LNCAP (cell line): ENCODE measurements at regions not wholly inside any gene's neighbourhood (a gene's known extent, or its start where the extent isn't known, plus 50 kb on each side); places are given as distances from the start of the nearest gene placed in this dataset.

Experiments
- TF ChIP-seq, protein P1 (sequence below): fragments of 450-650 bp; IDR thresholded peaks from 2 replicates; pipeline ENCODE4 v1.5.1; 2017; ENCODE audit warnings: mild to moderate bottlenecking

DNA sequence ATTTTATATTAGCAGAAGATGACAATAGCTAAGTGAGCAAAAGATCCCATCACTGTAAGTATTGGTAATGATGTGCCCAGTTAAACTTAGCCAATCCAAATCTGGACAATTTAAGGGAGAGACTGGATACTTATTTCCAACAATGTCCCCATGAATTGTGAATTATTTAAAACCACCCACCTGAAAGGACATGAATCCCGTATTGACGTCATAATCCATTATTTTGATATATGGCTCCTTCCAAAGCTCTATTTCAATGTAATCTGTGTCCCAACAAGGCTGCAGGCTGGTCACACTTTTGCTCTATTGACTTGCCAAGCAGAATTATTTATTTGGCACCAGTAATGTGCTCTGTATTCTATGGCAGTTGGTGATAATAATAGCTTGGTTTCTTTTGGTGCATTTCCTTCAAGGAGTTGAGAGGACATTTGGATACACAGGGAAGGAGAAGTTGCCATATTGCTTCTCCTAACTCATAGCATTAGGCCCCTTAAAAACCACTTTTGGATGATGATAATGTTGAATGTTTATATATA, 157.2 kb downstream of the NMUR2 start:
- TF ChIP-seq, protein P1, sequence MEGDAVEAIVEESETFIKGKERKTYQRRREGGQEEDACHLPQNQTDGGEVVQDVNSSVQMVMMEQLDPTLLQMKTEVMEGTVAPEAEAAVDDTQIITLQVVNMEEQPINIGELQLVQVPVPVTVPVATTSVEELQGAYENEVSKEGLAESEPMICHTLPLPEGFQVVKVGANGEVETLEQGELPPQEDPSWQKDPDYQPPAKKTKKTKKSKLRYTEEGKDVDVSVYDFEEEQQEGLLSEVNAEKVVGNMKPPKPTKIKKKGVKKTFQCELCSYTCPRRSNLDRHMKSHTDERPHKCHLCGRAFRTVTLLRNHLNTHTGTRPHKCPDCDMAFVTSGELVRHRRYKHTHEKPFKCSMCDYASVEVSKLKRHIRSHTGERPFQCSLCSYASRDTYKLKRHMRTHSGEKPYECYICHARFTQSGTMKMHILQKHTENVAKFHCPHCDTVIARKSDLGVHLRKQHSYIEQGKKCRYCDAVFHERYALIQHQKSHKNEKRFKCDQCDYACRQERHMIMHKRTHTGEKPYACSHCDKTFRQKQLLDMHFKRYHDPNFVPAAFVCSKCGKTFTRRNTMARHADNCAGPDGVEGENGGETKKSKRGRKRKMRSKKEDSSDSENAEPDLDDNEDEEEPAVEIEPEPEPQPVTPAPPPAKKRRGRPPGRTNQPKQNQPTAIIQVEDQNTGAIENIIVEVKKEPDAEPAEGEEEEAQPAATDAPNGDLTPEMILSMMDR = no peak

DNA sequence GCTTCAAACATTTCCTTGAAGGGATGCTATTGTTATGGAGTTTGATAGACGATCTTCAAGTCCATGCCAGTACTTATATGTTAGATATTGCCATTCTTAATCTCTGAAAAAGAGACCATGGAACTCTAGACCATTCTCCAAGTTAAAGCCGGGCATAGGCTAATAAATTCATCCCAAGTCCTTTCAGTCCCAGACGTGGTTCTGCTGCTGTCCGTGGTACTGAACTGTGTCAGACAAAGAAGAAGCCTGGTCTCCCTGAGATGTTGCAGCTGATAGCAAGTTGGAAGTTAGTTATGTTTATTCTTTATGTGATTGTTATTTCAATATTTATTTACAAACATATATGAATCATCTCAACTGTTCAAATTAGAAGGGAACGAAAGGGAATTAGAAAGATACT, 158.7 kb downstream of the NMUR2 start:
- TF ChIP-seq, protein P1 = no peak

DNA sequence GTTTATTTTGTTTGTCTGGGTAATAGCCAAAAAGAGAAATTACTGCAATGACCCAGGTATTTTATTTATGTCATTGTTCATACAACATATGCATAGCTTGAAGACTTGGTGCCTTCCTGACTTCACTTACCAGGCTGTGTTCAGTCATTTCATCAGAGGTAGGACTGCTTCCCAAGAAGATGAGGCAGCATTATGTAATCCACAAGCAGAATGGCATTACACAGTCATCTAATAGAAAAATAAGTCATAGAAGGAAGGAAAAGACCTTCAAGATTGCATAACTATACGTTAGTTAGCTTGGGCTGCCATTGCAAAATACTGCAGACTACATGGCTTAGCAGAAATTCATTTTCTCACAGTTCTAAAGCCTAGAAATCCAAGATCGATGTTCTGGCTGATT, 167.5 kb downstream of the NMUR2 start:
- TF ChIP-seq, protein P1 = no peak

DNA sequence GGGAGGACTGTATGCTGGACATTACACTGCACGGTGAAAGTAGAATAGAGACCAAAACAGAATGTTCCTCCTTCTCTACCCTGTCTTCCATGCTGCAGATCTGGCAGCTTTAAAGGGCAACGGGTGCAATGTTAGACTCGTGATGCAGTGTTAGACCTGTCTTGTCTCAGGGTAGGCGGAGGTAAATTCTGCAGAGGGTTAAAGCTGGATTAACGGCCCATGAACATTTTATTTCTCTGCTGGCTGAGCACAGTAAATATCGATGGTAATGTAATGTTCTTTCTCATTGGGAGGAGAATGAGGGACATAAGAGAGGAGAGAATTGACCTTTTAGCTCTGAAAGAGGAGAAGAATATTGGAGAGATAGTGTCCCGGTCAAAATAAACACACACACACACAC, 178.9 kb downstream of the NMUR2 start:
- TF ChIP-seq, protein P1 = no peak

DNA sequence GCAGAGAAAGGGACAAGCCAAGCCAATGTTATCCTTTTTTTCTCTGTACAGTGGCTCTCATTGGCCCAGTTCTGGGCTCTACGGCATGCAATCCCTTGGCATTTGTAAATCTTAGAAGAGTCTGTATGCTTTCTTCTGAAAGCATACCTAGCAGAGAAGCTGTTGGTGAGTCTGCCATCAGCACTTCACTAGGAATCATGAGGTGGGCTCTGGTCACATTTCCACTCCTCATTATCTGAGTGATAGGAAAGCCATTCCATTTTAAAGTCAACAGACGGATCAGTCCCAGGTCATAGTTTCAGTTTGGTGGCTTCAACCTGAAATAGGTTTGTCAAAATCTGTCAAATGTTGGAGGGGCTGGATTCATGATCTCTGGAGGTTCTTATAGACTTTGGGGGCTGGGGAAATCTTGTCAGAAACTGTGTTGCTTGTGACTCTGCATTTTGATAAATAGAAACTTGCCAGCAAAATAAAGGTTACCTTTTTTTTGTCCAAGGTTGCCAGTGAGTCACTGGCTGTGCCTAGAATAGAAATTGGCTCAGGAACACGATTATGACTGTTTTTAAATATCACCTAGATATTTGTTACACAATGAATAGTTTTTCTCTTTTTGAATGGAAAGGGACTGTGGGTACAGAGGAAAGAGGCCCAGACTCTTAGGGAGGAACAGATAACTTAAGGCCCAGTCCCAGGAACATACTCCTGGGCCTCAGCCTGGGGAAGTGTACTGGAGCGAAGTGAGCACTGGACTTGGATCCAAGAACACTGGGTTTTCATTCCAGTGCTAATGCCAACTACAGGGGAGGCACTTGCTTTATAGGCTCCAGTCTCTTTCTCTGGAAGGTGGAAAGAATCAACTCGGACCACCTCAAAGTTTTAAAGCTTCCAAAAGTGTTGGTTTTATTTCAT, 183.1 kb downstream of the NMUR2 start:
- TF ChIP-seq, protein P1 = no peak

DNA sequence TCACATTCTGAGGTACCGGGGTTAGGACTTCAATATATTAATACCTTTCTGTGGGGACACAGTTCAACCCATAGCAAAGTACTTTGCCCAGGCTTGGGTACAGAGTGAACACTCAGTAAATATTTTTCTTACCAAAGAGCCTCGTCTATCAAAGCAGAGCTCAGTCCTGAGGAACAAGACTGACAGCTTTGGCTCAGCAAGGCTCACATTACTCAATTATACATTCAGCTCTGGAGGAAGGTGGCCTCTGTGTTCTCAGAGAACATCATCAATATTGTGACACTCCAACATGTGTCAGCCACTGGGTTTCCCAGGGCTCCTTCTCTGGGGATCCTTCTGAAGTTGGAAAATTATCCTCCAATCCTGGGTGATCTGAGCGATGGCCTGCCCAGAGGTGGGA, 186.4 kb downstream of the NMUR2 start:
- TF ChIP-seq, protein P1 = no peak

DNA sequence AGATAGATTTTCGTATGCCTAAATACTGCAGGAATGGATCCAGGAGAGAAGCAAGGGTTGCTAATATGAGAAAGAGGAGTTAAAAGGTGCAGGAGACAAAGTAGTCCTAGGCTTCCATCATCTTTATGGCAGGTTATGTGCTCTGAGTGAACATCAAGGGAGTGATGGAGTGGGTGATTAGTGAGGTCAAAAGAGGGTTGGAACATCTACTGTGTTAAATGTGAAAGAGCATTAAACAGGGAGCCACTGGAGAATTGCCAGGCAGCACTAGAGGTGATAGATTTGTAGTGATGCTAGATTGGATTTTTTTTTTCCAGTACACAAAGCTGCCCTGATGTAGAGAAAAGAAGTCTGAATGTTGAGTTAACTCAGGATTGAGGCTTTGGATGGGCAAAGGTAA, 199.3 kb downstream of the NMUR2 start:
- TF ChIP-seq, protein P1 = no peak
